ENCODE measurements at regions not wholly inside any gene's neighbourhood (a gene's known extent, or its start where the extent isn't known, plus 50 kb on each side); places are given as distances from the start of the nearest gene placed in this dataset.

GRCh38 chr16:79977940-79978836, 377.7 kb upstream of the MAF start:
- H3K27me3 Mint-ChIP-seq (ENCODE audit: low read depth in 3 of 3), result peaks cover 0 to 8% (median 2%) of the 10 kb centered on the region in 3 donors
- no peak for DNase-seq
- H3K27ac Mint-ChIP-seq, result no peak overlapping the region
- no peaks in the 10 kb centered on the region for H3K36me3 Mint-ChIP-seq
- no peak overlapping the region for H3K4me3 Mint-ChIP-seq
- H3K9me3 Mint-ChIP-seq, result no peaks in the 10 kb centered on the region
- no peaks in the 10 kb centered on the region for H3K4me1 Mint-ChIP-seq

- Mint-ChIP-seq H3K27ac (no peak overlapping the region), H3K9me3 (no peaks in the 10 kb centered on the region), H3K27me3 (ENCODE audit: low read depth in 3 of 3) (peaks cover 0 to 6% (median 2%) of the 10 kb centered on the region in 3 donors), H3K4me3 (no peak overlapping the region), H3K36me3 (no peaks in the 10 kb centered on the region), H3K4me1 (no peaks in the 10 kb centered on the region)
- no peak for DNase-seq
Measured at GRCh38 chr16:79973320-79973719, 372.8 kb upstream of the MAF start.

- Mint-ChIP-seq H3K9me3 (no peaks in the 10 kb centered on the region), H3K36me3 (no peaks in the 10 kb centered on the region), H3K27ac (no peak overlapping the region), H3K4me1 (no peaks in the 10 kb centered on the region), H3K27me3 (ENCODE audit: low read depth in 3 of 3) (peaks cover 0 to 6% (median 2%) of the 10 kb centered on the region in 3 donors), H3K4me3 (no peak overlapping the region)
- no peak for DNase-seq
Measured at GRCh38 chr16:79972053-79972704, 371.6 kb upstream of the MAF start.

GRCh38 chr16:79971237-79971572, 370.7 kb upstream of the MAF start:
- no peak for DNase-seq
- H3K4me3 Mint-ChIP-seq, result no peak overlapping the region
- no peak overlapping the region for H3K27ac Mint-ChIP-seq
- H3K27me3 Mint-ChIP-seq (ENCODE audit: low read depth in 3 of 3), result peaks cover 0 to 10% (median 5%) of the 10 kb centered on the region in 3 donors
- H3K36me3 Mint-ChIP-seq, result no peaks in the 10 kb centered on the region
- no peaks in the 10 kb centered on the region for H3K4me1 Mint-ChIP-seq
- H3K9me3 Mint-ChIP-seq, result no peaks in the 10 kb centered on the region

GRCh38 chr16:79970551-79971236, 370.2 kb upstream of the MAF start:
- no peak overlapping the region for H3K27ac Mint-ChIP-seq
- H3K27me3 Mint-ChIP-seq (ENCODE audit: low read depth in 3 of 3), result peaks cover 0 to 10% (median 5%) of the 10 kb centered on the region in 3 donors
- H3K4me1 Mint-ChIP-seq, result no peaks in the 10 kb centered on the region
- no peak for DNase-seq
- H3K9me3 Mint-ChIP-seq, result no peaks in the 10 kb centered on the region
- no peak overlapping the region for H3K4me3 Mint-ChIP-seq
- H3K36me3 Mint-ChIP-seq, result no peaks in the 10 kb centered on the region

DNA sequence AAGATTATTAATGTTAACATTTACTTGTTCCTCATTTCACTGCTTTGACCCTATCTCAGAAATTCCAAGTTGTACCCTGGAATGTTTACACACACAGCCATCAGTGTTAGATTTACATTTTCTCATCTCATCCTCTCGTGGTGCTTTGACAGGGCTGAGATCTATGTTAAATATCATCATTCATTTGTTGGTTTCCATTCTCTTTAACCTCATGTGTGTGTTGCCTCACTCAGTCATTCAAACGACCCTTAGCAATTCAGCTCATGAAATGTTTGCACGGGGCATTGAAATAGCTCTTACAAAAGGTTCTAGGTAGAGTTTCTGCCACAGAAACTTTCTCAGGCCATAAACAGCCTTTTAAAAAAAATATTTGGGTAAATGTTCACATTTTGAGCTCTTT, 369.6 kb upstream of the MAF start:
- Mint-ChIP-seq H3K4me1 (no peaks in the 10 kb centered on the region), H3K4me3 (no peak overlapping the region), H3K36me3 (no peaks in the 10 kb centered on the region), H3K27me3 (ENCODE audit: low read depth in 3 of 3) (peaks cover 0 to 8% (median 5%) of the 10 kb centered on the region in 3 donors), H3K9me3 (no peaks in the 10 kb centered on the region), H3K27ac (no peak overlapping the region)
- DNase-seq, result no peak

DNA sequence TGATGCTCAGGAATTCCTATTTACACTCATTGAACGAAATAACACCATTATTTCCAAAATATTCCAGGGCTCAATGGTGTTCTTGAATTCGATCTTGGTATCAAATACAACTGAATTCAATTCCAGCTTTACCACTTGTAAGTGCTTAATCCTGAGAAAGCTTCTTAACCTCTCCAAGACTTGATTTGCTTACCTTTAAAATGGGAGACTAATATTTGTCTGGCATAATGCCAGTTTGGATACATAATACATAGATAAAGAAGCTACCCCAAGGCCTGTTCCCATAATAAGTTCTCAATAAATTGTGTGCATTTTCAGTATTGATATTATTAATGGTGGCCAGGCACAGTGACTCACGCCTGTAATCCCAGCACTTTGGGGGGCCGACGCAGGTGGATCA, 368.9 kb upstream of the MAF start:
- peaks cover 0 to under 1% (median 0%) of the 10 kb centered on the region in 6 donors for H3K9me3 Mint-ChIP-seq
- no peak overlapping the region for H3K27ac Mint-ChIP-seq
- no peak overlapping the region for H3K4me3 Mint-ChIP-seq
- no peaks in the 10 kb centered on the region for H3K4me1 Mint-ChIP-seq
- H3K36me3 Mint-ChIP-seq, result no peaks in the 10 kb centered on the region
- peaks cover 0 to 7% (median 5%) of the 10 kb centered on the region in 3 donors for H3K27me3 Mint-ChIP-seq (ENCODE audit: low read depth in 3 of 3)
- DNase-seq, result no peak

DNA sequence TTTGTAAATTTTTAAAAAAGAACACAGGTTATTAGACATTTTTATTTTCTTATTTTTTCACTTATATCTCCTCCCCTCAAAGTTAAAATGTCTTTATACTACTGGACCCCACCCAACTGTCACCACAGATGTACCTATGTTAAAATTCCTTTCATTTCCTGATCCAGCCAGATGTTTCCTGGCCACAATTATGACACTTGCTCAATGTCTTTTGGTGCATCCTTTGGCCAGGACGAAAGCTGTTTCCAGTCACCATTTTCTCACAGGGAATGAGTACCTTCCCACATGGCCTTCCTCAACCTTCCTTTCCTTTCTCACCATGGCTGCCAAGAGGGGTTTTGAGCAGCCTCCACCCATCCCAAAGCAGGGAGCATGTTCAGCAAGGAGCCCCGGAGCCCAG, 365.7 kb upstream of the MAF start:
- Mint-ChIP-seq H3K4me1 (no peaks in the 10 kb centered on the region), H3K27ac (no peak overlapping the region), H3K4me3 (no peak overlapping the region), H3K36me3 (peaks cover 0 to 3% (median 0%) of the 10 kb centered on the region in 3 donors), H3K9me3 (peaks cover 0 to 2% (median 0%) of the 10 kb centered on the region in 6 donors), H3K27me3 (ENCODE audit: low read depth in 3 of 3) (peaks cover 3 to 8% (median 8%) of the 10 kb centered on the region in 3 donors)
- no peak for DNase-seq

DNA sequence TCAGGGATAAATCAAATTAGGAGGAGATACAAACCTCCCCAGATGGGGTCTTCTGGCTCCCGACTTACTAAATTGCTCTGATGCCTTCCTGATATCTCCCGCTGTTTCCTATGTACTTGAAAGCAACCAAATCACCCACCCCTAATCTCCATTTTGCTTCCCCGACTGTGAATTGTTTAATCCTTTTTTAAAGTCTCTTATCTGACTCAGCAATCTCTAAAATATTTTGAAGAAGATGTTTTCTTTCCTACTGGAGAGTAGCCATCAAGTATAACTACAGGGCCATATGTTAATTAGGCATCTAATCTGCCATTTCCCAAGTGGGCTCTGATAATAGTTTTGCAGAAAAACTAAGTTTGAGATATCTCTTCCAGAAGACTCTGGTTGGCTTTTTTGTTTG, 365.2 kb upstream of the MAF start:
- Mint-ChIP-seq H3K4me3 (no peak overlapping the region), H3K27me3 (ENCODE audit: low read depth in 3 of 3) (peaks cover 3 to 13% (median 8%) of the 10 kb centered on the region in 3 donors), H3K9me3 (peaks cover 0 to 2% (median 0%) of the 10 kb centered on the region in 6 donors), H3K4me1 (no peaks in the 10 kb centered on the region), H3K36me3 (peaks cover 0 to 3% (median 0%) of the 10 kb centered on the region in 3 donors), H3K27ac (no peak overlapping the region)
- DNase-seq, result no peak

DNA sequence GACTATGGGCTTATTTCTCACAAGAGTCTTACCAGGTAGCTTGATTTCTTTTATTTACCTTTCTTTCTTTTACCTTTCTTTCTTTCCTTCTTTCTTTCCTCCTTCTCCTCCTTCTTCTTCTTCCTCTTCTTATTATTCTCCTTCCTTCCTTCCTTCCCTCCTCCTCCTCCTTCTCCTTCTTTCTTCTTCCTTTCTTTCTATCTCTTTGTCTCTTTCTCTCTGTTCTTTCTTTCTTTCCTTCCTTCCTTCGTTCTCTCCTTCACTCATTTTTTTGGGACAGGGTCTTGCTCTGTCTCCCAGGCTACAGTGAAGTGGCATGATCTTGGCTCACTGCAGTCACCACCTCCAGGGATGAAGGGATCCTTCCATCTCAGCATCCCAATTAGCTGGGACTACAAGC, 363.6 kb upstream of the MAF start:
- Mint-ChIP-seq H3K4me3 (no peak overlapping the region), H3K27me3 (ENCODE audit: low read depth in 3 of 3) (peaks cover 7 to 17% (median 8%) of the 10 kb centered on the region in 3 donors), H3K27ac (no peak overlapping the region), H3K9me3 (peaks cover 0 to 2% (median 0%) of the 10 kb centered on the region in 6 donors), H3K36me3 (peaks cover 0 to 3% (median 0%) of the 10 kb centered on the region in 3 donors), H3K4me1 (no peaks in the 10 kb centered on the region)
- DNase-seq, result no peak

GRCh38 chr16:79962962-79963361, 362.4 kb upstream of the MAF start:
- H3K27ac Mint-ChIP-seq, result no peak overlapping the region
- peaks cover 0 to 9% (median 0%) of the 10 kb centered on the region in 3 donors for H3K36me3 Mint-ChIP-seq
- H3K27me3 Mint-ChIP-seq (ENCODE audit: low read depth in 3 of 3), result peaks cover 5 to 17% (median 7%) of the 10 kb centered on the region in 3 donors
- no peak overlapping the region for H3K4me3 Mint-ChIP-seq
- H3K4me1 Mint-ChIP-seq, result no peaks in the 10 kb centered on the region
- no peak for DNase-seq
- H3K9me3 Mint-ChIP-seq, result peaks cover 0 to 2% (median 0%) of the 10 kb centered on the region in 6 donors

DNA sequence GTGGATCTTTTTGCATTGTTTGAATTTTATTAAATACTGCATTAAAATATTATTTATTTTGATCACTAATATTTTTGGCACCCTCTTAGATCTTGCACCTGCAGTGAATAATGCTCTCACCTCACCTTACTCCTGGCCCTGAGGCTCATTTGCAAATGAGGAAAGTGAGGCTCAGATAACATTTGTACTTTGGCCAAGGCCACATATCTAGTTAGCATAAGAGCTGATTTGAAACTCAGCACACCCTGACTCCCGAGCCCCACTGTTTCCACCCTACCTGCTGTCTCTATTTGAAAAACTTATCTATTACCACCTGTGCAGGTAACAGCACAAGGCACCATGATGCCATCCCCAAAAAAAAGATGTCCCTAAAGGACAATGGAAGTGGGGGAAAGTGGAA, 358.7 kb upstream of the MAF start:
- no peak for DNase-seq
- peaks cover 0 to 8% (median 0%) of the 10 kb centered on the region in 3 donors for H3K36me3 Mint-ChIP-seq
- H3K4me1 Mint-ChIP-seq, result no peaks in the 10 kb centered on the region
- no peaks in the 10 kb centered on the region for H3K9me3 Mint-ChIP-seq
- no peak overlapping the region for H3K4me3 Mint-ChIP-seq
- H3K27me3 Mint-ChIP-seq (ENCODE audit: low read depth in 3 of 3), result peaks cover 3 to 15% (median 7%) of the 10 kb centered on the region in 3 donors
- no peak overlapping the region for H3K27ac Mint-ChIP-seq

- Mint-ChIP-seq H3K4me1 (peaks cover under 1 to 6% of the 10 kb centered on the region in 2 donors), H3K27ac (no peak overlapping the region), H3K27me3 (ENCODE audit: low read depth in 3 of 3) (peaks cover 0 to 6% (median 0%) of the 10 kb centered on the region in 3 donors), H3K36me3 (peaks cover 0 to 6% (median 0%) of the 10 kb centered on the region in 3 donors), H3K9me3 (no peaks in the 10 kb centered on the region), H3K4me3 (no peak overlapping the region)
- DNase-seq, result no peak
Measured at GRCh38 chr16:79954921-79955705, 354.6 kb upstream of the MAF start.
